Fibroblast of lung (primary cell): ENCODE measurements at regions not wholly inside any gene's neighbourhood (a gene's known extent, or its start where the extent isn't known, plus 50 kb on each side); places are given as distances from the start of the nearest gene placed in this dataset.
A peak's percentile ranks its signal among the peaks of the same experiment; 100 is the strongest.

Experiments
- DNase-seq, 2 donors: peaks; one replicate each; pipeline versions ENCODE4 v3.0.0 to v3.0.0-alpha.2; 2010; ENCODE audit warnings: low read depth in 2 of 2
- H2AFZ ChIP-seq: 2 replicates; pipeline ENCODE4 v1.5.1; 2012; ENCODE audit warnings: low read length, control low read depth, inconsistent platforms
- H3K27ac ChIP-seq: 2 replicates; pipeline ENCODE4 v1.5.1; 2011; ENCODE audit warnings: low read length, control low read depth; ENCODE audit not compliant: insufficient read depth
- H3K27me3 ChIP-seq: 2 replicates; pipeline ENCODE4 v1.5.1; 2011; ENCODE audit warnings: mild to moderate bottlenecking, low read length; ENCODE audit not compliant: control insufficient read depth, insufficient read depth
- H3K36me3 ChIP-seq: 2 replicates; pipeline ENCODE4 v1.5.1; 2011; ENCODE audit warnings: low read length; ENCODE audit not compliant: control insufficient read depth, insufficient read depth
- H3K4me1 ChIP-seq: 2 replicates; pipeline ENCODE4 v1.5.1; 2011; ENCODE audit warnings: low read length; ENCODE audit not compliant: control insufficient read depth, insufficient read depth; ENCODE audit errors: extremely low read depth
- H3K4me2 ChIP-seq: 2 replicates; pipeline ENCODE4 v1.5.1; 2011; ENCODE audit warnings: low read length, control low read depth; ENCODE audit not compliant: insufficient read depth; ENCODE audit errors: extremely low read depth
- H3K4me3 ChIP-seq, 4 experiments: fragments of 200-600 bp in 1 of 4; sonication (generic) in 1 of 4; replicated peaks in 1 of 4; 2 replicates each; pipeline ENCODE4 v1.5.1; 2011 to 2016; ENCODE audit warnings: low read length in 4 of 4, low read depth in 3 of 4, mild to moderate bottlenecking in 3 of 4, control low read depth in 2 of 4, inconsistent platforms in 1 of 4, mixed read lengths in 1 of 4; ENCODE audit not compliant: insufficient read depth in 1 of 4; ENCODE audit errors: control extremely low read depth in 1 of 4
- H3K79me2 ChIP-seq: 2 replicates; pipeline ENCODE4 v1.5.1; 2012; ENCODE audit warnings: mild to moderate bottlenecking, low read length, inconsistent platforms; ENCODE audit not compliant: control insufficient read depth, insufficient read depth
- H3K9ac ChIP-seq: 2 replicates; pipeline ENCODE4 v1.5.1; 2011; ENCODE audit warnings: mild to moderate bottlenecking, low read length, control low read depth; ENCODE audit not compliant: insufficient read depth
- H3K9me3 ChIP-seq: 2 replicates; pipeline ENCODE4 v1.5.1; 2012; ENCODE audit warnings: low read depth, low read length; ENCODE audit not compliant: control insufficient read depth, insufficient read depth
- H4K20me1 ChIP-seq: 2 replicates; pipeline ENCODE4 v1.5.1; 2011; ENCODE audit warnings: low read length; ENCODE audit not compliant: control insufficient read depth, insufficient read depth; ENCODE audit errors: extremely low read depth
- EZH2 ChIP-seq: IDR thresholded peaks from 2 replicates; pipeline ENCODE4 v1.5.1; 2012; ENCODE audit warnings: low read length, control low read depth, mild to moderate bottlenecking; ENCODE audit errors: missing control alignments
- TF ChIP-seq, protein P1 (sequence below), 2 donors: IDR thresholded peaks in 1 of 2; conservative IDR thresholded peaks in 1 of 2; 1 replicate in 1 of 2; 2 replicates in 1 of 2; pipeline ENCODE4 v1.5.1; 2011 to 2012; ENCODE audit warnings: low read length in 2 of 2, control low read depth in 1 of 2, inconsistent platforms in 1 of 2, low read depth in 1 of 2, mild to moderate bottlenecking in 1 of 2

DNA sequence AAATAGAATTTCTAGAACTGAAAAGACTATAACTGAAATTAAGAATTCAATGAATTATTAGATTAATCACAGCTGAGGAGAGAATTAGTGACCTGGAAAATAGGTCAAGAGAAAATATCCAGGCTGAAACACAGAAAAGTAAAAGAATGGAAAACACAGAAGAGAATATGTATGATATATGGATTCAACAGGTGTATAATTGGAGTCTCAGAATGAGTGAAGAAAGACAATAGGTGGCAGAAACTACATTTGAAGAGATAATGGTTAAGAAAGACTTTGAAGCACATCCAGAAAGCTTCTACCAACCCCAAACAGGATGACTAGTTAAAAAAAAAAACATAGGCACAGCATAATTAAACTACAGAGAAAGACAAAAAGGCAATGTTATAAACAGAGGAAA, 196.2 kb upstream of the ASCC3 start:
- Histone ChIP-seq H3K4me1 (no peaks in the 10 kb centered on the region), H3K4me2 (no peak overlapping the region), H3K9me3 (no peaks in the 10 kb centered on the region), H2AFZ (no peak overlapping the region), H3K4me3 (no peak overlapping the region), H4K20me1 (no peaks in the 10 kb centered on the region), H3K27me3 (no peaks in the 10 kb centered on the region), H3K79me2 (no peaks in the 10 kb centered on the region), H3K36me3 (no peaks in the 10 kb centered on the region), H3K9ac (no peak overlapping the region), H3K27ac (no peak overlapping the region)
- DNase-seq: no peak
- TF ChIP-seq, protein P1, sequence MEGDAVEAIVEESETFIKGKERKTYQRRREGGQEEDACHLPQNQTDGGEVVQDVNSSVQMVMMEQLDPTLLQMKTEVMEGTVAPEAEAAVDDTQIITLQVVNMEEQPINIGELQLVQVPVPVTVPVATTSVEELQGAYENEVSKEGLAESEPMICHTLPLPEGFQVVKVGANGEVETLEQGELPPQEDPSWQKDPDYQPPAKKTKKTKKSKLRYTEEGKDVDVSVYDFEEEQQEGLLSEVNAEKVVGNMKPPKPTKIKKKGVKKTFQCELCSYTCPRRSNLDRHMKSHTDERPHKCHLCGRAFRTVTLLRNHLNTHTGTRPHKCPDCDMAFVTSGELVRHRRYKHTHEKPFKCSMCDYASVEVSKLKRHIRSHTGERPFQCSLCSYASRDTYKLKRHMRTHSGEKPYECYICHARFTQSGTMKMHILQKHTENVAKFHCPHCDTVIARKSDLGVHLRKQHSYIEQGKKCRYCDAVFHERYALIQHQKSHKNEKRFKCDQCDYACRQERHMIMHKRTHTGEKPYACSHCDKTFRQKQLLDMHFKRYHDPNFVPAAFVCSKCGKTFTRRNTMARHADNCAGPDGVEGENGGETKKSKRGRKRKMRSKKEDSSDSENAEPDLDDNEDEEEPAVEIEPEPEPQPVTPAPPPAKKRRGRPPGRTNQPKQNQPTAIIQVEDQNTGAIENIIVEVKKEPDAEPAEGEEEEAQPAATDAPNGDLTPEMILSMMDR (conservative IDR thresholded peaks at IDR 0.05 in 1 of 2, IDR thresholded peaks at IDR 0.05 in 1 of 2; ENCODE audit: low read depth in 1 of 2, low read length in 2 of 2): no peak
- TF ChIP-seq EZH2: no peak

GRCh38 chr6:101079696-101080270, 198.7 kb upstream of the ASCC3 start:
- H3K4me3 ChIP-seq: no peak overlapping the region
- H2AFZ ChIP-seq: no peak overlapping the region
- no peaks in the 10 kb centered on the region for H3K4me1 ChIP-seq
- H4K20me1 ChIP-seq: no peaks in the 10 kb centered on the region
- H3K36me3 ChIP-seq: no peaks in the 10 kb centered on the region
- H3K27ac ChIP-seq: no peak overlapping the region
- TF ChIP-seq, protein P1 (conservative IDR thresholded peaks at IDR 0.05 in 1 of 2, IDR thresholded peaks at IDR 0.05 in 1 of 2; ENCODE audit: low read depth in 1 of 2, low read length in 2 of 2): no peak
- TF ChIP-seq EZH2: no peak
- no peaks in the 10 kb centered on the region for H3K9me3 ChIP-seq
- DNase-seq: no peak
- no peak overlapping the region for H3K9ac ChIP-seq
- no peak overlapping the region for H3K4me2 ChIP-seq
- no peaks in the 10 kb centered on the region for H3K27me3 ChIP-seq
- no peaks in the 10 kb centered on the region for H3K79me2 ChIP-seq

- TF ChIP-seq, protein P1 (conservative IDR thresholded peaks at IDR 0.05 in 1 of 2, IDR thresholded peaks at IDR 0.05 in 1 of 2; ENCODE audit: low read depth in 1 of 2, low read length in 2 of 2): no peak
- TF ChIP-seq EZH2: no peak
- no peak overlapping the region for H3K4me2 ChIP-seq
- H3K27ac ChIP-seq: no peak overlapping the region
These were observed 199.5 kb upstream of the ASCC3 start for GRCh38 chr6:101080597-101080996.

More at GRCh38 chr6:101080597-101080996, 199.5 kb upstream of the ASCC3 start:
- no peaks in the 10 kb centered on the region for H4K20me1 ChIP-seq
- no peak overlapping the region for H3K9ac ChIP-seq
- no peaks in the 10 kb centered on the region for H3K4me1 ChIP-seq
- peak; percentile 25 to 45 for DNase-seq
- H3K27me3 ChIP-seq: no peaks in the 10 kb centered on the region
- no peak overlapping the region for H3K4me3 ChIP-seq
- no peak overlapping the region for H2AFZ ChIP-seq
- H3K36me3 ChIP-seq: no peaks in the 10 kb centered on the region
- H3K79me2 ChIP-seq: no peaks in the 10 kb centered on the region
- H3K9me3 ChIP-seq: no peaks in the 10 kb centered on the region
